Liver (tissue), 8 donors: ENCODE measurements at regions not wholly inside any gene's neighbourhood (a gene's known extent, or its start where the extent isn't known, plus 50 kb on each side); places are given as distances from the start of the nearest gene placed in this dataset.

ENCODE experiments used
- DNase-seq: peaks from one replicate; pipeline ENCODE4 v3.0.0-alpha.2; 2017; ENCODE audit warnings: low spot score
- H3K27ac ChIP-seq, 2 donors: one replicate each; pipeline ENCODE4 v1.7.0; 2013; ENCODE audit warnings: inconsistent platforms in 2 of 2, low read length in 2 of 2, control low read depth in 1 of 2, low read depth in 1 of 2, mild to moderate bottlenecking in 1 of 2
- H3K27me3 ChIP-seq, 4 donors: one replicate each; pipeline versions ENCODE4 v1.6.1 to v1.7.0; 2013; ENCODE audit warnings: low read length in 3 of 4, inconsistent platforms in 1 of 4, mild to moderate bottlenecking in 1 of 4, moderate library complexity in 1 of 4; ENCODE audit not compliant: control insufficient read depth in 4 of 4, insufficient read depth in 4 of 4
- H3K36me3 ChIP-seq, 4 donors: one replicate each; pipeline versions ENCODE4 v1.6.1 to v1.7.0; 2013; ENCODE audit warnings: low read length in 3 of 4, mild to moderate bottlenecking in 3 of 4, low read depth in 1 of 4, moderate library complexity in 1 of 4; ENCODE audit not compliant: control insufficient read depth in 4 of 4, insufficient read depth in 3 of 4
- H3K4me1 ChIP-seq, 4 donors: one replicate each; pipeline versions ENCODE4 v1.6.1 to v1.7.0; 2013; ENCODE audit warnings: low read length in 3 of 4, mild to moderate bottlenecking in 3 of 4, moderate library complexity in 1 of 4; ENCODE audit not compliant: control insufficient read depth in 4 of 4, insufficient read depth in 4 of 4
- H3K4me3 ChIP-seq, 3 donors: one replicate each; pipeline versions ENCODE4 v1.6.1 to v1.7.0; 2013; ENCODE audit warnings: low read length in 3 of 3, control low read depth in 1 of 3, low read depth in 1 of 3, mild to moderate bottlenecking in 1 of 3
- H3K9ac ChIP-seq, 2 donors: one replicate each; pipeline ENCODE4 v1.7.0; 2013; ENCODE audit warnings: low read length in 2 of 2, mild to moderate bottlenecking in 2 of 2, moderate library complexity in 2 of 2, control low read depth in 1 of 2, low read depth in 1 of 2
- H3K9me3 ChIP-seq, 4 donors: one replicate each; pipeline versions ENCODE4 v1.6.1 to v1.7.0; 2013; ENCODE audit warnings: low read length in 3 of 4; ENCODE audit not compliant: control insufficient read depth in 4 of 4
- EGR1 ChIP-seq, 2 donors: IDR thresholded peaks; 2 replicates each; pipeline ENCODE4 v1.6.1; 2016 to 2018; ENCODE audit warnings: antibody characterized with exemption in 2 of 2, low read depth in 2 of 2
- FOXA1 ChIP-seq: IDR thresholded peaks from 2 replicates; pipeline ENCODE4 v1.6.1; 2016; ENCODE audit warnings: antibody characterized with exemption
- FOXA2 ChIP-seq: IDR thresholded peaks from 2 replicates; pipeline ENCODE4 v1.6.1; 2016; ENCODE audit warnings: antibody characterized with exemption
- GABPA ChIP-seq, 2 donors: IDR thresholded peaks in 1 of 2; conservative IDR thresholded peaks in 1 of 2; 2 replicates each; pipeline ENCODE4 v1.6.1; 2016; ENCODE audit warnings: antibody characterized with exemption in 2 of 2, mild to moderate bottlenecking in 1 of 2, moderate library complexity in 1 of 2
- HNF4A ChIP-seq, 2 donors: conservative IDR thresholded peaks; 2 replicates each; pipeline ENCODE4 v1.6.1; 2016; ENCODE audit warnings: antibody characterized with exemption in 2 of 2, mild to moderate bottlenecking in 2 of 2
- HNF4G ChIP-seq: IDR thresholded peaks from 2 replicates; pipeline ENCODE4 v1.6.1; 2016; ENCODE audit warnings: antibody characterized with exemption
- JUND ChIP-seq, 2 donors: IDR thresholded peaks; 2 replicates each; pipeline ENCODE4 v1.6.1; 2016; ENCODE audit warnings: antibody characterized with exemption in 2 of 2
- NR2F2 ChIP-seq: IDR thresholded peaks from 2 replicates; pipeline ENCODE4 v1.6.1; 2016; ENCODE audit warnings: antibody characterized with exemption
- RAD21 ChIP-seq, 2 donors: IDR thresholded peaks; 2 replicates each; pipeline ENCODE4 v1.6.1; 2016; ENCODE audit warnings: antibody characterized with exemption in 2 of 2, mild to moderate bottlenecking in 2 of 2
- RXRA ChIP-seq, 2 donors: IDR thresholded peaks; 2 replicates each; pipeline ENCODE4 v1.6.1; 2017 to 2018; ENCODE audit warnings: antibody characterized with exemption in 2 of 2, mild to moderate bottlenecking in 1 of 2
- SP1 ChIP-seq: IDR thresholded peaks from 2 replicates; pipeline ENCODE4 v1.6.1; 2018; ENCODE audit warnings: antibody characterized with exemption, mild to moderate bottlenecking
- TAF1 ChIP-seq: conservative IDR thresholded peaks from 2 replicates; pipeline ENCODE4 v1.6.1; 2016; ENCODE audit warnings: antibody characterized with exemption, mild to moderate bottlenecking
- YY1 ChIP-seq: IDR thresholded peaks from 2 replicates; pipeline ENCODE4 v1.6.1; 2016; ENCODE audit warnings: antibody characterized with exemption, mild to moderate bottlenecking
- WGBS: extraction: QIAGEN DNeasy Blood & Tissue Kit; methylation state at CpG from one replicate; pipeline ENCODE4 v1.1.7; 2013; 5-methylcytosine and 5-hydroxymethylcytosine counted together
- TF ChIP-seq, protein P1 (sequence below): IDR thresholded peaks from 2 replicates; pipeline ENCODE4 v1.6.1; 2016; ENCODE audit warnings: antibody characterized with exemption, mild to moderate bottlenecking
- TF ChIP-seq, protein P2 (sequence below): IDR thresholded peaks from 2 replicates; pipeline ENCODE4 v1.6.1; 2016; ENCODE audit warnings: antibody characterized with exemption
- TF ChIP-seq, protein P3 (sequence below): fragments of 150-350 bp; IDR thresholded peaks from 2 replicates; pipeline ENCODE4 v1.5.1; 2017; ENCODE audit warnings: improper control_type of control experiment, low read depth, low read length; ENCODE audit not compliant: missing input control
- TF ChIP-seq, protein P4 (sequence below): IDR thresholded peaks from 2 replicates; pipeline ENCODE4 v1.6.1; 2016; ENCODE audit warnings: antibody characterized with exemption
- TF ChIP-seq, protein P5 (sequence below): IDR thresholded peaks from 2 replicates; pipeline ENCODE4 v1.6.1; 2016; ENCODE audit warnings: antibody characterized with exemption
- donor health status: healthy.
- donor health status: healthy.
- donor health status: healthy.
- donor health status: healthy.
- donor health status: healthy.

DNA sequence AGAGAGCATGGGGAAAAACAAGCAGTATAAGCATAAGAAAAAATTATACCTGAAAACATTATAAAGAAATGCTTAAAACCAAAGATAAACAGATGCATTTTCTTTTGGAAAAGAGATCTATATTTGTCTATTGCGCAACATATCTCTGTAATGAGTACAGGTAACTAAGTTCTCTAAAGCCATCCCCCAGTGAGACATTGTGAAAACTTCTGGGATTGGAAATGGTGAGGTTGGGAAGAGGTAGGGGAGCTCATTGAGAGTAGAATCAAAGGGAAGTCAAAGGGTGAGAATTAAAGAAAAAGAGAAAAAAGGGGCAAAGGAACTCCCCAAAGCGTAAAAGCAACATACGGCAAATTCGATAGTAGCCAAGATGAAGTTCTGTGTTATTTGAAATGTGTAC lies 257.9 kb upstream of the RBFOX1 start (continued):
- TF ChIP-seq, protein P1, sequence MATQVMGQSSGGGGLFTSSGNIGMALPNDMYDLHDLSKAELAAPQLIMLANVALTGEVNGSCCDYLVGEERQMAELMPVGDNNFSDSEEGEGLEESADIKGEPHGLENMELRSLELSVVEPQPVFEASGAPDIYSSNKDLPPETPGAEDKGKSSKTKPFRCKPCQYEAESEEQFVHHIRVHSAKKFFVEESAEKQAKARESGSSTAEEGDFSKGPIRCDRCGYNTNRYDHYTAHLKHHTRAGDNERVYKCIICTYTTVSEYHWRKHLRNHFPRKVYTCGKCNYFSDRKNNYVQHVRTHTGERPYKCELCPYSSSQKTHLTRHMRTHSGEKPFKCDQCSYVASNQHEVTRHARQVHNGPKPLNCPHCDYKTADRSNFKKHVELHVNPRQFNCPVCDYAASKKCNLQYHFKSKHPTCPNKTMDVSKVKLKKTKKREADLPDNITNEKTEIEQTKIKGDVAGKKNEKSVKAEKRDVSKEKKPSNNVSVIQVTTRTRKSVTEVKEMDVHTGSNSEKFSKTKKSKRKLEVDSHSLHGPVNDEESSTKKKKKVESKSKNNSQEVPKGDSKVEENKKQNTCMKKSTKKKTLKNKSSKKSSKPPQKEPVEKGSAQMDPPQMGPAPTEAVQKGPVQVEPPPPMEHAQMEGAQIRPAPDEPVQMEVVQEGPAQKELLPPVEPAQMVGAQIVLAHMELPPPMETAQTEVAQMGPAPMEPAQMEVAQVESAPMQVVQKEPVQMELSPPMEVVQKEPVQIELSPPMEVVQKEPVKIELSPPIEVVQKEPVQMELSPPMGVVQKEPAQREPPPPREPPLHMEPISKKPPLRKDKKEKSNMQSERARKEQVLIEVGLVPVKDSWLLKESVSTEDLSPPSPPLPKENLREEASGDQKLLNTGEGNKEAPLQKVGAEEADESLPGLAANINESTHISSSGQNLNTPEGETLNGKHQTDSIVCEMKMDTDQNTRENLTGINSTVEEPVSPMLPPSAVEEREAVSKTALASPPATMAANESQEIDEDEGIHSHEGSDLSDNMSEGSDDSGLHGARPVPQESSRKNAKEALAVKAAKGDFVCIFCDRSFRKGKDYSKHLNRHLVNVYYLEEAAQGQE, result no peak
- TF ChIP-seq FOXA1, result no peak
- TF ChIP-seq JUND (IDR thresholded peaks at IDR 0.05), result no peak
- TF ChIP-seq NR2F2, result no peak

DNA sequence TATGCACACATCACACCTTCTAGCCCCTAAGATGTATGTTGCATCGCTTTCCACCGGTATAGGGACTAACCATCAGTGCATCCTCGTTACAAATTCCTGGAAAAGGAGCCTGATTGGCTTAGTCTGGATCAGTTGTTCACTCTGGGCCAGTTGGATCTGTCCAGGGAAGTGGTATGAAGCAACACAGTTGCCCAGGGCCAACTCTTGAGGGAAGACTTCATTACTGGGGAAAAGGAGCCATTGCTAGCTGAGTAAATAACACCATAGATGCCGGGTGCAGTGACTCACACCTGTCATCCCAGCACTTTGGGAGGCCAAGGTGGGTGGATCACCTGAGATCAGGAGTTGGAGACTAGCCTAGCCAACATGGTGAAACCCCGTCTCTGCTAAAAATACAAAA lies 275.2 kb upstream of the RBFOX1 start:
- H3K9me3 ChIP-seq, result no peaks in the 10 kb centered on the region
- TF ChIP-seq GABPA (IDR thresholded peaks at IDR 0.05 in 1 of 2, conservative IDR thresholded peaks at IDR 0.05 in 1 of 2) (no peak), HNF4A (conservative IDR thresholded peaks at IDR 0.05) (no peak), EGR1 (IDR thresholded peaks at IDR 0.05; ENCODE audit: low read depth in 2 of 2) (no peak), YY1 (no peak), NR2F2 (no peak), SP1 (no peak), RXRA (IDR thresholded peaks at IDR 0.05) (no peak), FOXA1 (no peak), JUND (IDR thresholded peaks at IDR 0.05) (no peak), HNF4G (no peak), FOXA2 (no peak), TAF1 (no peak), RAD21 (IDR thresholded peaks at IDR 0.05) (no peak)
- TF ChIP-seq, protein P1, result no peak
- TF ChIP-seq, protein P2, sequence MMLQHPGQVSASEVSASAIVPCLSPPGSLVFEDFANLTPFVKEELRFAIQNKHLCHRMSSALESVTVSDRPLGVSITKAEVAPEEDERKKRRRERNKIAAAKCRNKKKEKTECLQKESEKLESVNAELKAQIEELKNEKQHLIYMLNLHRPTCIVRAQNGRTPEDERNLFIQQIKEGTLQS, result no peak
- TF ChIP-seq, protein P3, sequence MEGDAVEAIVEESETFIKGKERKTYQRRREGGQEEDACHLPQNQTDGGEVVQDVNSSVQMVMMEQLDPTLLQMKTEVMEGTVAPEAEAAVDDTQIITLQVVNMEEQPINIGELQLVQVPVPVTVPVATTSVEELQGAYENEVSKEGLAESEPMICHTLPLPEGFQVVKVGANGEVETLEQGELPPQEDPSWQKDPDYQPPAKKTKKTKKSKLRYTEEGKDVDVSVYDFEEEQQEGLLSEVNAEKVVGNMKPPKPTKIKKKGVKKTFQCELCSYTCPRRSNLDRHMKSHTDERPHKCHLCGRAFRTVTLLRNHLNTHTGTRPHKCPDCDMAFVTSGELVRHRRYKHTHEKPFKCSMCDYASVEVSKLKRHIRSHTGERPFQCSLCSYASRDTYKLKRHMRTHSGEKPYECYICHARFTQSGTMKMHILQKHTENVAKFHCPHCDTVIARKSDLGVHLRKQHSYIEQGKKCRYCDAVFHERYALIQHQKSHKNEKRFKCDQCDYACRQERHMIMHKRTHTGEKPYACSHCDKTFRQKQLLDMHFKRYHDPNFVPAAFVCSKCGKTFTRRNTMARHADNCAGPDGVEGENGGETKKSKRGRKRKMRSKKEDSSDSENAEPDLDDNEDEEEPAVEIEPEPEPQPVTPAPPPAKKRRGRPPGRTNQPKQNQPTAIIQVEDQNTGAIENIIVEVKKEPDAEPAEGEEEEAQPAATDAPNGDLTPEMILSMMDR, result no peak
- TF ChIP-seq, protein P4, sequence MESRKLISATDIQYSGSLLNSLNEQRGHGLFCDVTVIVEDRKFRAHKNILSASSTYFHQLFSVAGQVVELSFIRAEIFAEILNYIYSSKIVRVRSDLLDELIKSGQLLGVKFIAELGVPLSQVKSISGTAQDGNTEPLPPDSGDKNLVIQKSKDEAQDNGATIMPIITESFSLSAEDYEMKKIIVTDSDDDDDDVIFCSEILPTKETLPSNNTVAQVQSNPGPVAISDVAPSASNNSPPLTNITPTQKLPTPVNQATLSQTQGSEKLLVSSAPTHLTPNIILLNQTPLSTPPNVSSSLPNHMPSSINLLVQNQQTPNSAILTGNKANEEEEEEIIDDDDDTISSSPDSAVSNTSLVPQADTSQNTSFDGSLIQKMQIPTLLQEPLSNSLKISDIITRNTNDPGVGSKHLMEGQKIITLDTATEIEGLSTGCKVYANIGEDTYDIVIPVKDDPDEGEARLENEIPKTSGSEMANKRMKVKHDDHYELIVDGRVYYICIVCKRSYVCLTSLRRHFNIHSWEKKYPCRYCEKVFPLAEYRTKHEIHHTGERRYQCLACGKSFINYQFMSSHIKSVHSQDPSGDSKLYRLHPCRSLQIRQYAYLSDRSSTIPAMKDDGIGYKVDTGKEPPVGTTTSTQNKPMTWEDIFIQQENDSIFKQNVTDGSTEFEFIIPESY, result no peak
- TF ChIP-seq, protein P5, sequence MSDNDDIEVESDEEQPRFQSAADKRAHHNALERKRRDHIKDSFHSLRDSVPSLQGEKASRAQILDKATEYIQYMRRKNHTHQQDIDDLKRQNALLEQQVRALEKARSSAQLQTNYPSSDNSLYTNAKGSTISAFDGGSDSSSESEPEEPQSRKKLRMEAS, result no peak
- no peak for DNase-seq
- no peak overlapping the region for H3K27ac ChIP-seq
- no peak overlapping the region for H3K9ac ChIP-seq
- no peaks in the 10 kb centered on the region for H3K27me3 ChIP-seq
- 47% methylated on average over 5 of the region's 5 CpGs for WGBS
- H3K36me3 ChIP-seq, result no peaks in the 10 kb centered on the region
- H3K4me1 ChIP-seq, result no peaks in the 10 kb centered on the region
- no peak overlapping the region for H3K4me3 ChIP-seq
